Activated CD4-positive, alpha-beta T cell treated with anti-CD3 and anti-CD28 coated beads for 24 hours (primary cell): ENCODE measurements at regions not wholly inside any gene's neighbourhood (a gene's known extent, or its start where the extent isn't known, plus 50 kb on each side); places are given as distances from the start of the nearest gene placed in this dataset.
A peak's percentile ranks its signal among the peaks of the same experiment; 100 is the strongest.
"Not testable (repeated sequence)": the region's sequence is repeated elsewhere in the genome, so short reads cannot be mapped to it uniquely, and the experiment has no call there.

ENCODE experiments used
- DNase-seq, 2 donors: peaks; one replicate each; pipeline ENCODE4 v3.0.0-alpha.2; 2020; ENCODE audit warnings: low read depth in 2 of 2

DNA sequence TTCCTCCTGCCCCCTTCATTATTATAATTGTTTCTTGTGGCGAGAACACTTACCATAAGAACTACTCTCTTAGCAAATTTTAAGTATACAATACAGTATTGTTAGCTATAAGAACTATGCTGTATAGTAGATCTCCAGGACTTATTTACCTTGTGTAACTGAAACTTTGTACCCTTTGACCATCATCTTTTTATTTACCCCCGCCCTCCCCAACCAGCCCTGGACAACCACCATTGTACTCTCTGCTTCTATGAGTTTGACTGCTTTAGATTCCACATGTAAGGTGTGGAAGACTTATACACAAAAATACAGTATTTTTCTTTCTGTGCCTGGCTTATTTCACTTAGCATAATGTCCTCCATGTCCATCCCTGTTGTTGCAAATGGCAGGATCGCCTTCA is 161.1 kb downstream of the PHF8 start:
- no peak for DNase-seq

DNA sequence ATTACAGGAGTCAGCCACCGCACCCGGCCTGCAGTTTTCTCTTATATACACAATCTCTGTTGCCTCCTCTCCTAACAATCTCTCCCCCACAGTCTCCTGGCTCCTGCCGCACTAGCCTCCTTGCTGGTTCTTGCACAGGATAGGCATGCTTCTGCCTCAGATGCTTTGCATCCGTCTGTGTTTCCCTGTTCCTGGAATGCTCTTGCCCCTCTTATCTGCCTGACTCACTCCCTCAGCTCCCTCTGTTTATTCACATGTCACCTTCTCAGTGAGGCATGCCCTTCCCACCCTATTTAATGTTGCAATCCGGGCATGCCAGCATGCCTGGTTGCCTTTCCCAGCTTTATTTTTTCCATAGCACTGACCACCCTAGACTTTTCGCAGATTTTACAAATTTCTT is 161.9 kb downstream of the PHF8 start:
- DNase-seq = no peak

DNA sequence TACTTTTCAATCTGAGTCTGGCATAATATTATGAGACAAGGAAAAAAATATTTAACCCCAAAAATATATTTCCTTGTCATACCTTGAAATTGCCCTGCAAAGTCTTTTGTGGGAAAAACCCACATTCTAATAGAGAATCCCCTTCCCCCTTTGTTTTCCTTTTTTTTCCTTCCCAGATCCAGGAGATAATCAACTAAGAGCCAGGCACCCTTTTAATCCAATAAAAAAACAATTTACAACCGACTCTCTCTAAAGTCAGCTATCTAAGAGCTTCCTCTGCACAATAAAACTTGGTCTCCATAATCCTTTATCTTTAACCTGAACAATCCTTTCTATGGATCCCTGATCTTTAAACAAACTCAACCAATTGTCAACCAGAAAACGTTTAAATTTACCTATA is 163.5 kb downstream of the PHF8 start:
- not testable (repeated sequence) for DNase-seq

DNA sequence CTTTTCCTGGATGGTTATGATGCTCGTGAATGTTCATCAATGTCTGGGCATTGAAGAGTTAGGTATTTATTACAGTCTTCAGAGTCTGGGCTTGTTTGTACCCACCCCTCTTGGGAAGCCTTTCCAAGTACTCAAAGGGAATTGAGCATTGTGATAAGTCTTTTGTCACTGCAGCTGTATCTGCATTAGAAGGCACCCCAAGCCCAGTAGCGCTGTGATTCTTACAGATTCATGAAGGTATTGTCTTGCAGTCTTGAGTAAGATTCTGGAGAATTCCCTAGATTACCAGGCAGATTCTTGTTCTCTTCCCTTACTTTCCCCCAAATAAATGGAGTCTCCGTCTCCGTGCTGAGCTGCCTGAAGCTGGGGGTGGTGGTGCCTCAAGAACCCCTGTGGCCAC is 173.4 kb upstream of the HUWE1 start:
- DNase-seq = no peak

DNA sequence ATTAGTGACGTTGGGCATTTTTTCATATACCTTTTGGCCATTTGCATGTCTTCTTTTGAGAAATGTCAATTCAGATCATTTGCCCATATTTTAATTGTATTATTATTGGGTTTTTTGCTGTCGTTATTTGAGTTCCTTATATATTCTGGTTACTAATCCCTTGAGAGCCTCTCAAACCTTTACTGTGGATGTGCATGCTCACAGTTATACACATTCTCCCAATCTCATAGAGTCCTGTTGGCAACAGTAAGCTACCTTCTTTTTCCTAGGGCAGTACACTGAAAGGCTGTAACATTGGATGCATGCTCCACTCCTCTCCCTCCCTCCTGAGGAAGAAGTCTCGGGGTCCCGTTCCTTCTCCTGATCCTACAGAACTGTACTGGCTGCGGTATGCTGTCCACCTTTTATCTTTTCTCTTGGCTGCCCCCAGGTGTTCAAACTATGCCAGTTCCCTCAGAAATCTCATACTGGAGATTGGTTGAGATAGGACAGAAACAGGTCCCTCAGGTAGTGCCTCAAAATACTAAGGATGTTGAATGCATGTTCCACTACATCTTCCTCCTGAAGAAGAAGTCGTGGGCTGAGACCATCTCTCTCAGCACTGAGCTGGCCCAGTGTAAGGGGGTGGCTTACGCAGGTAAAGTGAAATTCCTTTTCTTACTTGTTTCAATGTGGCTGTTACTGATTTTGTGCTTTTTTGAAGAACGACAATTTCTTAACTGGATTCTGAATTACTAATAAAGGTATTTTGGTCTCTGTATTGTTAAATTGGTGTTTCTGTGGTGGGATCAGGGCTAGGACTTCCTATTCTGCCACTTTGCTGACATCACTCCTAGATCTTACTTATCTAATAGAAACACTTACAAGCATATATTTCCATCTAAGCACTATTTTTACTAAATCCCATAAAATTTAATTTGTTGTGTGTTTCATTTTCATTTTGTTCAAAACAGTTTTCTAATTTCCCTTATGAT is 145.4 kb upstream of the HUWE1 start:
- DNase-seq = peak; percentile 10 to 35

DNA sequence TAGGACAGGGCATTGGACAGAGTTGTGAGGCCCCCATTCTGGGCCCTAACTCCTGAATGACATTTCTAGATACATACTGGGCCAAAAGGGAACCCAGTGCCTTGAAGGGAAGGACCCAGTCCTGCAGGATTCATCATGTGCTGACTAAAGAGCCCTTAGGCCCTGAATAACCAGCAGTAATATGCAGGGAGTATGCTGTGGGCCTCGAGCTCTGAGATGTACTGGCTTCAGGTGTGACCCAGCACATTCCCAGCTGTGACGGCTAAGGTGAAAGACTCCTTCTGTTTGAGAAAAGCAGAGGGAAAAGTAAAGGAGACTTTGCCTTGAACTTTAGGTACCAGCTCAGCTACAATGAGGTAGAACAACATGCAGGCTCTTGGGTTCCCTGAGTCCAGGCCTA is 138.2 kb upstream of the HUWE1 start:
- no peak for DNase-seq

DNA sequence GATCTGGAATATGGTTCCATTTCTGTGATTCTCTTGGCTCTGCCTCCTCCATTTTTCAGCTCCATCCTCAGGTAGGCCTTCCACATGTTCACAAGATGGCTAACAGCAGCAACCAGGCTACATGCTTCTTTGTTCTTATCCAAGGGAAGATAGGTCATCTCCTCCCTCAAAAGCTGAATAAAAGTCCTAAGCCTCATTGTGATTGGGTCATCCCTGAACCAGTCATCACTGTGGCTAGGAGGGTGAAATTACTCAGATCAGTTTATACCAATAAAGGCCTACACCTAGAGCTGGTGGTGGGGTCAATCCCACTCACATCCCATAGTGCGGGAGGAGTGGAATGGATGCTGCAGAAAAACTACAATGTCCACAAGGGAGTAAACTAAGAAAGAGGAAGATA is 131.6 kb upstream of the HUWE1 start:
- not testable (repeated sequence) for DNase-seq

DNA sequence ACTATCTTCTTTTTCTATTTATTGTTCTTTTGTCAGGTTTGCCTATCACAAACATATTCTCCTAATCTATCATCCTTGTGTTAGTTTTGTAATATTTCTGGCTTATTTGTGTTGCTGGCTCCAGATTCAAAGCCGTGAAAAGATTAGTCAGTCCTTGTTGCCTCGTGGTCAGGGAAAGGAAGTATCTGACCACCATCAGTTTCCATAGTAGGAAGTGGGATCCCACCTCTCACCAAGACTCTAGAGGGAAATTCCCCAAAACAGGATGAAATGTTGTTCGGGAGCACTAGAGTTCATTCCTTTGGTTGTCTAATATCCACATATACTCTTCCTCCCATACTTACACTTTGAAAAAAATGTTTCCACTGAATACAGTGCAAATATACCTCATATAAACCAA is 131.0 kb upstream of the HUWE1 start:
- DNase-seq = no peak

DNA sequence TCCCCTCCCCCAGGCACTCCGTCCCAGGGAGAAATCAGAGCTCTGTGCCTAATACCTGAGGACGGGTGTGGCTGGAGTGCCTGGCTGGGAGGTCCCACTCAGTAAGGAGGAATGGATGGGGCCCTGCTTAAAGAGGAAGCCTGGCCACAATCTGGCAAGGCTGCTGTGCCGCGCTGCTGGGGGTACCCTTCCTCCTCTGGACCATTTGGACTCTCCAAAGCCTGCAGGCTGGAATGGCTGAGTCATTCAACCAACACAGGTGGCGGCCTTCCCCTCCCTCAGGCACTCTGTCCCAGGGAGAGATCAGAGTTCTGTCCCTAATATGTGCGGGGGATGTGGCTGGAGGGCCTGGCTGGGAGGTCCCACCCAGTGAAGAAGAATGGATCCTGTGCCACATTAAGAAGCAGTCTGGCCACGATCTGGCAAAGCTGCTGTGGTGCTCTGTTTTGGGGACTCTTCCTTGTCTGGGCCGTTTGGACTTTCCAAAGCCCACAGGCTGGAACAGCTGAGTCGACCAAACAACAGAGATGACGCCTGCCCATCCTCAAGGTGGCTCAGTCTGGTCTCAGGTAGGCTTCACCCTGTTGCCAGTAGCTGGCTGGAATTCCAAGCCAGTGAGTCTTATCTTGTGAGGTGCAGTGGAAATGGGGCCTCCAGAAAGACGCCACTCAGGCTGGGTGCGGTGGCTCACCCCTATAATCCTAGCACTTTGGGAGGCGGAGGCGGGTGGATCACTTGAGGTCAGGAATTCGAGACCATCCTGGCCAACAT is 127.3 kb upstream of the HUWE1 start:
- DNase-seq = no peak

DNA sequence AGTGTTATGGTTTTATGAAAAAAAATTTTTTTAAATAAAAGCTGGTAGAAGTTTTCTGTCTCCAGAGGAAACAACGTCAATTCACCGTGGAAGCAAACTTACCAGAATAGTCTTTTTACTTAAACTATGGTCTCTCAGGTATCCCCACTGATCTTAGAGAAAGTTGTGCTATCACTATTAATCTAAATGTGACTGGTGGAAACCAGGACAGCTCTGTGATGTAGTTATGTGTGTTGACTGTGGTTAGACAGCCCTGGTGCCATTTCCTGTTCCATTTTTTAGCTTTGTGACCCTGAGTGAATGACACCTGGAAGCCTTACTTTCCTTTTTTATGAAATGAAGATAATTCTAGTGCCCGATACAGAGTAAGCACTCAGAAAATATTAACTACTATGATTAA is 111.8 kb upstream of the HUWE1 start:
- no peak for DNase-seq

DNA sequence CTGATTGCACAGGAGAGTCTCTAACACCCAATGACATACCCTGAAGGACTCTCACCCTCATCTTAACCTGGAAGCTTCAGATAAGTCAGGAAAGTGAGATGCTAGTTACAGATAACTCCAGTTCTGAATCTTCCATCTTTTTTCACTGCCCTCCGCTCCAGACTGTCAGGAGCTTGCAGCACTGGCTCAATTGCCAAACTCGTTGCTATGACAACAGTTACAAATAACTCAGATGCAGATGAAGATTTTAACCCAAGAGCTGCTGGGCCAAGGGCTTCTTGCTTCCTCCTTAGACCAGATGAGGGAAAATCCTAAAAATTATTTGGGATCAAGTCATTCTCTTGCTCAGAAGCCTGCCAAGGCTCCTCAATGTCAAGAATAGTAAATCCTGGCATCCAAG is 109.1 kb upstream of the HUWE1 start:
- DNase-seq = no peak

DNA sequence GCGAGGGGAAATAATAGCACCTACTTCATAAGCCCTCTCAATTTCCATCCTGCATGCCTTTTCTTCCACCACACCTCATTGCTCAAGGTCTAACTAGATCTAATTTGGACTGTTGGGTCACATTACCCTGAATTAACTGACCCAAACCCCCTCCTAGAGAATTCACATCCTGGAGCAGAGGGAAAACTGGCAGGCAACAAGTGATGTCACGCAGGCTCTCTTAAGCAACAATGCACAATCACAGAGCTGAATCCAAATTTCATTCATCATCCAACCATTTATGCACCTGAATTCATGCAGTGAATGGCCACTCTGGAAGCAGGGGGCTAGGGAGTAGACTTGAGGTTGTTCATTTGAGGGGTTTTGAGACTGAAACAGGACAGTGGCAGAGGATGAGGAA is 107.7 kb upstream of the HUWE1 start:
- DNase-seq = no peak

DNA sequence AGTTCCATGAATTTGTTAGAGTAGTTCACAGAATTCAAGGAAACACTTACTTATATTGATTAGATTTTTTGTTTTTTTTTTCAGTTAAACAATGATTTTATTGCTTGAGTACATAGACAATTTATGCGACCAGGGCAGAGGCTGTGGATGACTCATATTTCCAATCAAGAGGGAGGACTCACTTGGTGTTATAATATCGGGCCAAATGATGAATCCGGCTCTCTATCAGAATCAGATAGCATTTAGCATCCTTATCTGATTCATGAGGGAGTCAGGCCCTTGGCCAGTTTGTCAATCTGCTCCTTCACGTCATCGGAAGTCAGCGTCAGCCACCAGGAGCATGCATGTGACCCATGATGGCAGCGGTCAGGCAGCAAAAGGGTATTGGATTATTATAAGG is 82.3 kb upstream of the HUWE1 start:
- no peak for DNase-seq

DNA sequence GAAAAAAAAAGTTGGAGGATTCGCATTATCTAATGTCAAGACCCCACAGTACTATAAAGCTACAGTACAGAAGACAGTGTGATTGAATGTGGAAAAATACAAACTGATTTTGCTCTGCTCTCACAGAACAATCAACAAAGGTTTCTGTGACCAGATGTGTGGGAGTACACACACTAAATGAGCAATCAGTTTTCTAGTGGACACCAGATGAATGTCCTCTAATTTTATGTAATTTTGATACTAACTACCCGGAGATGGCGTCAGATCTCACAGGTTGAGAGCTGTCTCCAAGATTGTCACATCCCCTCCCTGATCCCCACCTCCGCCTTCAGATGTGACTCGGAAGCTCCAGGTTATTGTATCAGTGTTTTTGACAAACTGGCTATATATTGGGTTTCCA is 81.9 kb upstream of the HUWE1 start:
- no peak for DNase-seq

DNA sequence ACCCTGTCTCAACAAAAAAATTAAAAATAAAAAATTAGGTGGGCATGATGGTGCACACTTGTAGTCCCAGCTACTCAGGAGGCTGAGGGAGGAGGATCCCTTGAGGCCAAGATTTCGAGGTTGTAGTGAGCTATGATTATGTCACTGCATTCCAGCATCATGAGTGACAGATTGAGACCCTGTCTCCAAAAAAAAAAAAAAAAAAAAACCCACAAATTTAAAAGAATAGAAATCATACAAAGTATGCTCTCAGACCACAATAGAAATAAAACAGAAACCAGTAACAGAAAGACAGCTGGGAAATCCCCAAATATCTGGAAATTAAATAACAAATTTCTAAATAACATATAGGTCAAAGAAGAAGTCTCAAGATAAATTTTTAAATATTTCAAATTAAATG is 81.0 kb upstream of the HUWE1 start:
- no peak for DNase-seq

DNA sequence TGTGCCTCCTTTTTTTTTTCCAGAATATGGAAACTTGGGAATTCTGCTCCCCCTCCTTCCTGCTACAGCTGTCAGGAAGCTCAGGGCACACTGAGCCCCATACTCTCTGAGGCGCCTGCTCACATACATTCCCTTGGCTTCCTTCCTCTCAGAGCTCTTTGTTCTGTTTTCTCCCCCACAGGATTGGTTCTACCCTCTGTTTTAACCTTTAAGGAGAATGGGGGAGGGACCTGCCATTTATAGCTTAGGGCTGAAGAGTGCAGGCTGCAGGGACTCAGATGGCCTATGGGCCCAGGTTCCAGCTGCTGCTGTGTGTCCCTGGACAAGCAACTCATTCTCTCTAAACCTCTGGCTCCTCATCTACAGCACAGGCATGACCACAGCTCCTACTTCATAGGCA is 70.7 kb upstream of the HUWE1 start:
- DNase-seq = not testable (repeated sequence)

DNA sequence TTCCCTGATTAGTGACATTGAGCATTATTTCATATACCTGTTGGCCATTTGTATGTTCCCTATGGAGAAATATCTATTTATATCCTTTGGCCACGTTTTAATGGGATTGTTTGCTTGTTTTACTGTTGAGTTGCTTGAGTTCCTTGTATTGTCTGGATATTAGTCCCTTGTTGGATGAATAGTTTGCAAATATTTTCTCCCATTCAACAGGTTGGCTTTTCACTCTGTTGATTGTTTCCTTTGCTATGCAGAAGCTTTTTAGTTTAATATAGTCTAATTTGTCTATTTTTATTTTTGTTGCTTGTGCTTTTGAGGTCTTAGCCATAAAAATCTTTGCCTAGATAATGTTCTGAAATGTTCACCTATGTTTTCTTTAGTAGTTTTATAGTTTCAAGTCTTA is 60.2 kb upstream of the HUWE1 start:
- no peak for DNase-seq

DNA sequence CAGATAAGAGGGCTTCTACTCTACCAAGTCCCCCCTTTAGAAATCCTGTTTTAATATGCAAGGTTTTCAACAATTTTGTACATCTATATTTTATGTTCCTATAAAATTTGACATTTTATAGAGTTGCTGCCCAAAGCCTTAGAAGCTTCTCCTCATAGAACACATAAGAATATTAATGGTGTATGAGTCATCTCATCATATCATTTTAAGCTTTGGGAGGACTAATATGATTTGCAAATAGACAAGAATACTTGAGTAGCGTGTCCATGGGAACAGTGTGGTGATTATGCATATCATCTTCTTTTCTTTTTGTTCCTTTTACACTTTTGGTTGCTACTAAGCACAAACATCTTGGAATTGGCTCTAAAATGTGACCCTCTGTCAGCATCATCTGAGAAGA is 56.7 kb upstream of the HUWE1 start:
- no peak for DNase-seq

DNA sequence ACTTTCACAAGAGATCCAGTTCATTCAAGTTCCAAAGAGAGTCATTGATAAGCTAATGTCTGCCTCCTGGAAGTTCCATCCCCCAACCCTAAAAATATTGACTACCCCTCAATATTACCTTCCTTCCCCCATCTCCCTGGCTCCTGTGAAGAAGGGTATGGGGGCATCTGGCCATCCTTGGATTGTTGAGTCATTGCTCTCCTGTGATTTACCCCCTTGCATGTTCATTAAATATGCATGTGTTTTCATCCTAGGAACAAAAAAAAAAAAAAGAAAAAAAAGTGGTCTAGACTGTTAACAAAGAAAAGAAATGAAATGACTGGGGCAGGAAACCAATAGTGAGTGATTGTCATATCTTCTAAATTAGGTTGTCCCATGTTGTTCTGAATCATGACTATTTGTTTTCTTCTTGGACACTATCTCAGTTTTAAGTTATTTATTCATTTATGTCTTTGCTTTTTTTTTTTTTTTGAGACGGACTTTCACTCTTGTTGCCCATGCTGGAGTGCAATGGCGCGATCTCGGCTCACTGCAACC is 51.9 kb upstream of the HUWE1 start:
- DNase-seq = no peak
